T-helper 2 cell (primary cell): ENCODE measurements at regions not wholly inside any gene's neighbourhood (a gene's known extent, or its start where the extent isn't known, plus 50 kb on each side); places are given as distances from the start of the nearest gene placed in this dataset.
A peak's percentile ranks its signal among the peaks of the same experiment; 100 is the strongest.

Source experiments
- DNase-seq, 5 experiments: peaks; one replicate each; pipeline versions ENCODE4 v3.0.0 to v3.0.0-alpha.2; 2012 to 2022

GRCh38 chr9:7936996-7937395 lies 137.4 kb upstream of the DMAC1 start:
- DNase-seq: no peak

- no peak for DNase-seq
These were observed 136.6 kb upstream of the DMAC1 start for GRCh38 chr9:7936163-7936562.

- peak in 2 of 5 experiments; percentile 65 to 91 for DNase-seq
These were observed 136.1 kb upstream of the DMAC1 start for GRCh38 chr9:7935681-7936080.

GRCh38 chr9:7932767-7933166 lies 133.2 kb upstream of the DMAC1 start:
- no peak for DNase-seq

- no peak for DNase-seq
These were observed 131.0 kb upstream of the DMAC1 start for GRCh38 chr9:7930613-7931012.

- no peak for DNase-seq
These were observed 122.1 kb upstream of the DMAC1 start for GRCh38 chr9:7921545-7922197.

- DNase-seq: no peak
These were observed 112.5 kb upstream of the DMAC1 start for GRCh38 chr9:7912037-7912535.

- no peak for DNase-seq
These were observed 110.9 kb upstream of the DMAC1 start for GRCh38 chr9:7910426-7911020.

- no peak for DNase-seq
These were observed 110.0 kb upstream of the DMAC1 start for GRCh38 chr9:7909537-7909936.

GRCh38 chr9:7907551-7908337 lies 108.2 kb upstream of the DMAC1 start:
- DNase-seq: peak in 1 of 5 experiments; percentile 35

- peak in 1 of 5 experiments; percentile 29 for DNase-seq
These were observed 107.4 kb upstream of the DMAC1 start for GRCh38 chr9:7906783-7907550.

GRCh38 chr9:7901621-7902020 lies 102.0 kb upstream of the DMAC1 start:
- no peak for DNase-seq

- no peak for DNase-seq
These were observed 101.0 kb upstream of the DMAC1 start for GRCh38 chr9:7900541-7900940.

- DNase-seq: no peak
These were observed 100.2 kb upstream of the DMAC1 start for GRCh38 chr9:7899753-7900152.

- DNase-seq: no peak
These were observed 94.7 kb upstream of the DMAC1 start for GRCh38 chr9:7894231-7894630.

- DNase-seq: no peak
These were observed 93.4 kb upstream of the DMAC1 start for GRCh38 chr9:7892975-7893374.

GRCh38 chr9:7879551-7880245 lies 80.1 kb upstream of the DMAC1 start:
- peak in 2 of 5 experiments; percentile 51 to 53 for DNase-seq

- no peak for DNase-seq
These were observed 72.6 kb upstream of the DMAC1 start for GRCh38 chr9:7871977-7872730.

- DNase-seq: no peak
These were observed 69.8 kb upstream of the DMAC1 start for GRCh38 chr9:7869340-7869739.

- DNase-seq: no peak
These were observed 62.6 kb upstream of the DMAC1 start for GRCh38 chr9:7862170-7862569.

- DNase-seq: no peak
These were observed 61.5 kb upstream of the DMAC1 start for GRCh38 chr9:7861086-7861485.

GRCh38 chr9:7860335-7860709 lies 60.7 kb upstream of the DMAC1 start:
- DNase-seq: no peak
